HG02885 (cell line): ENCODE measurements at regions not wholly inside any gene's neighbourhood (a gene's known extent, or its start where the extent isn't known, plus 50 kb on each side); places are given as distances from the start of the nearest gene placed in this dataset.
"Not testable (repeated sequence)": the region's sequence is repeated elsewhere in the genome, so short reads cannot be mapped to it uniquely, and the experiment has no call there.

Source experiments
- ATAC-seq: cut with Tn5 transposase; IDR thresholded peaks from one replicate; pipeline ENCODE4 v1.9.1; 2021; ENCODE audit warnings: mild to moderate bottlenecking; ENCODE audit not compliant: unreplicated experiment, poor library complexity

DNA sequence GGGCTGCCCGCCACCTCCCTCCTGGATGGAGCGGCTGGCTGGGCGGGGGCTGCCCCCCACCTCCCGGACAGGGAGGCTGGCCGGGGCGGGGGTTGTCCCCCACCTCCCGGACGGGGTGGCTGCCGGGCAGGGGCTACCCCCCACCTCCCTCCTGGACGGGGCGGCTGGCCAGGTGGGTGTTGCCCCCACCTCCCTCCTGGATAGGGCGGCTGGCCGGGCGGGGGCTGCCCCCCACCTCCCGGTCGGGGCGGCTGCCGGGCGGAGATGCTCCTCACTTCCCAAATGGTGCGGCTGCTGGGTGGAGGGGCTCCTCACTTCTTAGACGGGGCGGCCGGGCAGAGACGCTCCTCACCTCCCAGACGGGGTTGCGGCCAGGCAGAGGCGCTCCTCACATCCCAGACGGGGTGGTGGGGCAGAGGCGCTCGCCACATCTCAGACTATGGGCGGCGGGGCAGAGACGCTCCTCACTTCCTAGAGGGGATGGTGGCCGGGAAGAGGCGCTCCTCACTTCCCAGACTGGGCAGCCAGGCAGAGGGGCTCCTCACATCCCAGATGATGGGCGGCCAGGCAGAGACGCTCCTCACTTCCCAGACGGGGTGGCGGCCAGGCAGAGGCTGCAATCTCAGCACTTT lies 153.9 kb upstream of the OR4C13 start:
- ATAC-seq, result not testable (repeated sequence)

DNA sequence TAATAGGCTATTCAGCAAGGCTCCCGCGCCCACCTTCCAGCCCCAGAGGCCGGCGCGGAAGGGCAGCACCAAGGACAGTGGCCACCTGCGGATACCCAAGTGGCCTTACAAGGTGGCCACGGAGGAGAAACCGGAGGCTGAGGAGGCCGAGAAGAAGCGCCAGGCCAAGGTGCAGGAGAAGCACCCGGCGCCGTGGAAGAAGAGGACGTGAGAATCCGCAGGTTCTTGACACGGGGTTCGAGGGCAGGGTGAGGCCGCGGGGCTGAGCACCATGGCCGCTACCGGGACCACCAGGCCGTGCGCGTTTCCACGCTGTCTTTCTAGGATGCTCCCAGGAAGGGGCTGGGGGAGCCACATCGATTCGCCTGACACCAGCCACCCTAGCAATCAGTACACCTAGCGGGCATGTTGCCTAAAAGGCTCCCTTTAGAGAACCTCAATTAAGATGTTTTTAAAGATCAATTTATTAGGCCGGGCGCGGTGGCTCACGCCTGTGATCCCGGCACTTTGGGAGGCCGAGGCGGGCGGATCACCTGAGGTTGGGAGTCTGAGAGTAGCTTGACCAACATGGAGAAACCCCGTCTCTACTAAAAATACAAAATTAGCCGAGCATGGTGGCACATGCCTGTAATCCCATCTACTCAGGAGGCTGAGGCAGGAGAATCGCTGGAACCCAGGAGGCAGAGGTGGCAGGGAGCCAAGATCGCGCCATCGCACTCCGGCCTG lies 134.3 kb upstream of the OR4C13 start:
- not testable (repeated sequence) for ATAC-seq

DNA sequence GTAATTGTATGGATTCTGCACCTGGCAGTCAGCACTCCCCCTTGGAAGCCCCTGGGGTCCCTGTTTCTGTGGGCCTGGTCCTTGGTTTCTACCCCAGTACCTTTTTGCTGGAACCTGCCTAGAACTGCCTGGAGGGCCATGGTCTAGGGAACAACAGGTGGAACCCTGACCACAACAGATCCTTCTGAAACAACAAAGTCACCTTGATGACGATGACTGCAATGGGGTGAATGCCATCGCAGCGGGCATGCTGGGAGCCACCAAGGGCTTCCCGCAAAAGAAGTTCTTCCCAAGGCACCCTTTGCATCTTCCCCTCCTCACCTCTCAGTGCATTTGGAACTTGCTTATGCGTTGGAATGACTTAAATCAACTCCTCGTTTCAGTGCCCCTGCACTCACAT lies 129.0 kb upstream of the OR4C13 start:
- ATAC-seq, result not testable (repeated sequence)

DNA sequence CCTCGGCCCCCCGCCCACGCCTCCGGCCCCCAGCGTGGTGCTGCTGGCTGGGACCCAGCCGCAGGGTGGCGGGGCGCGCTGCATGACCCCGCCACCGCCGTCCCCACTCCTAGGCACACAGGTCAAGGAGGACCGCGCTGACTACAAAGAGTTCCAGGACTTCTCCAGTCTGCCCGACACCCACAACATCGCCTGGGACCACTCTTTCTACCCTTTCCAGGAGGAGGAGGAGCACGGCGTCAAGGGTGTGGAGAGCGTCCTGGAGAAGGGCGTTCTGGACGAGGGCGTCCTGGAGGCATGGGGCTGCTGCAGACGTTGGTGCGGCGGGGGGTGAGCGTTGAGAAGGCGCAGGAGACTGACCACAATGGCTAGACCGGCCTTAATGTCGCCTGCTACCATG lies 101.7 kb upstream of the OR4C13 start:
- not testable (repeated sequence) for ATAC-seq

DNA sequence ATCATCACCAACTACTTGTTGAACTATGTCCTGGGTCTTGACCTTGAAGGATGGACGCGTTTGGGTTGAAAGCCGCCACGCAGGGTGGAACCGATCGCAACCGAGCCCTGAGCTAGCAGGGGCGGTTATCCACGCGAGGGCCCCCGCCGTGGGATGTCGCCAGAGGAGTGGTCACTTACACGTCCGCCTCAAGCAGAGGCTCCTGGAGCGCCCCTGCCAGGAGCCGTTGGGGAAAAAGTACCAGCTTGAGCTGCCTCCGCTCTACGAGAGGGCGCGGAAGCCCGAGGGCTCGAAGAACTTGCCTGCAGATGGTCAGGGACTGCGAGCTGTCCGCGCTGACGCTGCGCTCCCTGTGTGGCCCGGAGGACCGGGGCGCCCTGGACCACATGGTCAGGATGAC lies 100.7 kb upstream of the OR4C13 start:
- no peak for ATAC-seq

DNA sequence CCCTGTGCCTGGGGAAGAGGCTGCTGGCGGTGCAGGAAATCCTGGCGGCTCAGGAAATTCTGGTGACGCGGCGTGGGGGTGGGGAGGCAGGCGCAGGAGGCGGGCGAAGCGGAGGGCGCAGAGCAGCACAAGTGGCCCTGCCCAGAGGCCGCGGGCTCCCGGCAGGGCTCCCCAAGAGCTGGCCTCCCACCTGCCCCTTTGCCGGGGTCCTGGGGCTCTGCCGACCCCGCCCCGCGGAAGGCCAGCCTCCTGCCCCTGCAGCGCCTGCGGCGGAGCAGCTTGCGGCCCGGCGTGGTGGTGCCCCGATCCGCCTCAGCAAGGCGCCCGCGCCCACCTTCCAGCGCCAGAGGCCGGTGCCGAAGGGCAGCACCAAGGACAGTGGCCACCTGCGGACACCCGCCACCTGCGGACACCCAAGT lies 100.2 kb upstream of the OR4C13 start:
- no peak for ATAC-seq

DNA sequence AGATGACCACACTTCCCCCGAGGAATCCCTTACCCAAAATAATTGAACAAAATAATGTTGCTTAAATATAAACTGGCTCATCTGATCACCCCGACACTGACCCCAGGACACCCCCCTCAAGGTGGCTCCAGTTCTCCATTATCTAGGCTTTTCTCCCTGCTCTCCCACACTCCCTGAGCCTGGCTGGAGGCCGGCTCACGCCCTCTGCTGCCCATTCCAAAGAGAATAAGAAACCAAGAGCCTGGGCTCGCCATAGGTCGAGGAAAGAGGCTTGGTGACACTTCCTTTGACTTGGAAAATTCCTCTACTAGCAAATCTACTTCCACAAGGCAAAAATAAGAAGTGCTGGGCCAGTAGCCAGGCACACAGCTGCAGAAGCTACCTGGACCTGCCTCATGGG lies 63.3 kb upstream of the OR4C13 start:
- not testable (repeated sequence) for ATAC-seq

DNA sequence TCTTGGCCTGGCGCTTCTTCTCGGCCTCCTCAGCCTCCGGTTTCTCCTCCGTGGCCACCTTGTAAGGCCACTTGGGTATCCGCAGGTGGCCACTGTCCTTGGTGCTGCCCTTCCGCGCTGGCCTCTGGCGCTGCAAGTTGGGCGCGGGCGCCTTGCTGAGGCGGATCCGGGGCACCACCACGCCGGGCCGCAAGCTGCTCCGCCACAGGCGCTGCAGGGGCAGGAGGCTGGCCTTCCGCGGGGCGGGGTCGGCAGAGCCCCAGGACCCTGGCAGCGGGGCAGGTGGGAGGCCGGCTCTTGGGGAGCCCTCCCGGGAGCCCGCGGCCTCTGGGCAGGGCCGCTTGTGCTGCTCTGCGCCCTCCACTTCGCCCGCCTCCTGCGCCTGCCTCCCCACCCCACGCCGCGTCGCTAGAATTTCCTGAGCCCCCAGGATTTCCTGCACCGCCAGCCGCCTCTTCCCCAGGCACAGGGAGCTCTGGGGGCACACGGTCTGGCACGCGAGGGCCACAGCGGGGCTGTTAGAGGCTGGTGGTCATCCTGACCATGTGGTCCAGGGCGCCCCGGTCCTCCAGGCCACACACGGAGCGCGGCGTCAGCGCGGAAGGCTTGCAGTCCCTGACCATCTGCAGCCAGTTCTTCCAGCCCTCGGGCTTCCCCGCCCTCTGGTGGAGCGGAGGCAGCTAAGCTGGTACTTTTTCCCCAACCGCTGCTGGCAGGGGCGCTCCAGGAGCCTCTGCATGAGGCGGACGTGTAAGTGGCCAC lies 60.1 kb upstream of the OR4C13 start:
- ATAC-seq, result not testable (repeated sequence)

DNA sequence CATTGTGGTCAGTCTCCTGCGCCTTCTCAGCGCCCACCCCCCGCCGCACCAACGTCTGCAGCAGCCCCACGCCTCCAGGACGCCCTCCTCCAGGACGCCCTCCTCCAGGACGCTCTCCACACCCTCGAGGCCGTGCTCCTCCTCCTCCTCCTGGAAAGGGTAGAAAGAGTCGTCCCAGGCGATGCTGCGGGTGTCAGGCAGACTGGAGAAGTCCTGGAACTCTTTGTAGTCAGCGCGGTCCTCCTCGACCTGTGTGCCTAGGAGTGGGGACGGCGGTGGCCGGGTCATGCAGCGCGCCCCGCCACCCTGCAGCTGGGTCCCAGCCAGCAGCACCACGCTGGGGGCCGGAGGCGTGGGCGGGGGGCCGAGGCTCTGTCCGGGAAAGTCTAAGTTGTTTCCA lies 58.7 kb upstream of the OR4C13 start:
- ATAC-seq, result not testable (repeated sequence)
